Activated CD4-positive, alpha-beta T cell treated with anti-CD3 and anti-CD28 coated beads, Interleukin-2, Interleukin-6, amounts not matched to agents 100 ng/mL and 50 ng/mL, durations not matched to agents 16 hours and 8 hours (primary cell): ENCODE measurements at regions not wholly inside any gene's neighbourhood (a gene's known extent, or its start where the extent isn't known, plus 50 kb on each side); places are given as distances from the start of the nearest gene placed in this dataset.

ENCODE experiments used
- DNase-seq: peaks from one replicate; pipeline ENCODE4 v3.0.0-alpha.2; 2020

DNA sequence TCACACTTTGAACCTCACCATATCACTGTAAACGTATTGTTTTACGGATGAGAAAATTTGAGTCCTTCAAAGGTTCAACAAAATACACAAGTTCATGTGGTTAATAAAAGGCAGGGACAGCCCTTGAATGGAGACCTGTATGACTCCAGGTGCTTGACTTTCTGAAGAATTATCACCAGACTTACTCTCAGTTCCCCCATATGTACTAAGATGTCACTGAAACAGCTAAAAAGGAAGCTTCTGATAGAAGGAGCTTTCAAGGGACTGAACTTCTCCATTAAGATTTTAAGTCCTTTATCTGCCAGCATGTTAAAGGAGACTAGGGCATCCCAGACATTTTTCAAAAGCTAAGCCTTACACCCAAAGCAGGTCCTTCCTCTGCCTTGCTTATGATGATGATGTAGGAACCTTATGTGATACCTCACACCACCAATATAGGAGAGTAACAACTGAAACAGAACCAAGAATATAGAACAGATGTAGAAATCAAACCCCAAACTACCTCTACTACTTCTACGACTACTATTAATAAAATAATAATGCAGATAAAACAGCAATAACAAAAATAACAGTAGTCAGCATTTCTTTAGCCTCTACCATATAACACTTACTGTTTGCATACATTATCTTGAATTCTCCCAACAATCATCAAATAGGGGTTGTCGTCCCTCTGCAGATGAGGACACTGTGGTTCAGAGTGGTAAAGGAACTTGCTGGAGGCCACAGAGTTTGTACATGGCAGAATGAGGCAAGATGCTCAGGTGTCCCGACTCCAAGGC, 273.9 kb downstream of the ELAVL2 start:
- no peak for DNase-seq

DNA sequence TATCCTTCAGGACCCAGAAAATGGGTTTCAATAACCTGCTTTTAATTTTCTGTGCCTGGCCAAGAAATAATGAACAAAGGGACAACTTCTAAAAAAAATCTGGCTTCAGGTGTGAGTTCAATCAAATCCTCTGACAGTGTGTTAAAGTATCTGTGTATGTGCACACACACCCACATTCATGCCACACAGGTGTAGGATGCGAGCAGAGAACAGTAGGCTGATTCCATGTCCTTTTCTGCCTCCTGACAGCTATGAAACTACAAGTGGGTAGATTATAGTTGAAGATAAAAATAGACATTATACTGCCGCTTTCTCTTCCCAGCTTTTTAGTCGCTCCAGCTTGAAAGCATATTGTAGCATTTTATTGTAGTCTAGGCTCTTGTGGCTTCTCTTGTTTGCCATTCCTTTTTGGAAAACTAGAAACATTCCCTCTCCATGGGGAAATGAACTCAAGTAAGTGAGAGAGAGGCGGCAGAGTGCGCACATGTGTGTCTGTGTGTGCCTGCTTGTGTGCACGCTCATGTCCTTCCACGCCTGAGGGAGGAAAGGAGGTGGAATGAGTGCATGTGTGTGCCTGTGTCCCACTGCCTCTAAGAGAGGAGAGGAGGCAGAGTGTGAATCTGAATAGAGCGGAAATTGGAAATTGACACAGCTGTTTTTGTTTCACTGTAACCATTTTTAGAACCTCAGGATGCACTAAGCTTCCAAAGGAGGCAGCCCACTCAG, 273.0 kb downstream of the ELAVL2 start:
- no peak for DNase-seq

DNA sequence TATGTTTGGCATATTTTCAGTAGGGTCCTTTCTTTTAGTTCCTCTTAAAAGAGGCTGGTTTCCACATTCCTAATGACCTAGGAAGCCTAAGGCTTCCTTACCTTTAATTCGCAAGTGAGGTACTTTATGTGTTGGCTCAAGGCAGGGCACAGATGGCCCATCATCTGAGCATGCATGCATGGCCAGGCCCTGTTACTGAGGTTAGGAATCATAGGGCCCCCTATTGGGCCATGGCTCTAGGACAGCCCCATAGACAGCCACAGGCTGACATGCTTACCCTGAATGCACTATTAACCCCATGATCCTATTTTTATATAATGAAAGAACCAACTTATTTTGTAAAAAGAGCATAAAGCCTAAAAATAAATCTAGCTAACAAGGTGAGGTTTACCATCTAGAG, 271.4 kb downstream of the ELAVL2 start:
- no peak for DNase-seq

DNA sequence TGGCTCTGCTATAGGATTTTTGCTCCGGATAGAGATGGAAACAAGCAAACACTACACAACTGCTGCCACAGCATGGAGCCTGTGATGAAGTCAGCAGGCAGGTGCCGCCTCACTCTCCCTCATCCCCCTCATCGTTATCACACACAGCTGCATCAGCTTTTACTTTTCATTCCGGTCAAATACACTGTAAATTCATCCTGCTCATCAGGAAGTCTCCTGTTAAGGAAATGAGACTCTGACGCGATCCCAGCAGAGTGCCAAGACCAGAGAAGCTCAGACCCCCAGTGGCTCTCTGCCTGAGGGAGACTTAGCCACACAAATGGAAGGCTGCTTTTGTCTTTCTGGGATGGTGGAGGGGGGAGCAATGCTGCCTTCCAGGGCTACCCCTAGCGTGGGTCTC, 270.2 kb downstream of the ELAVL2 start:
- DNase-seq = no peak

DNA sequence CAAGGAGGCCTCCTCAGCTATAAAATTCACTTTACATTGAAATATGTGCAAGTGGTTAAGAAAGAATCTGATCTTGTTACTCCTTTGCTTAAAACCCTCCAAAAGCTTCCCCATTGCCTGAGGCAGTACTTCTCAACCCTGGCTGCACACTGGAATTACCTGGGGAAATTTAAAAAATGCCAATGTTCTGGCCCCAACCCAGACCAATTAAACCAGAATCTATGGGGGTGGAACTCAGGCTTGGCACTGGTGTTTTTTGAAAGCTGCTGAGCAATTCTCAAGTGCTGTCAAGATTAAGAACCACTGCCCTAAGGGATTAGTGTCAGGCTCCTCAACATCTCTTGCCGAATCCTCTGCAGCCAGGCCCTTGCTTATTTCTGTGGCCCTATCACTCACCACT, 269.6 kb downstream of the ELAVL2 start:
- no peak for DNase-seq

DNA sequence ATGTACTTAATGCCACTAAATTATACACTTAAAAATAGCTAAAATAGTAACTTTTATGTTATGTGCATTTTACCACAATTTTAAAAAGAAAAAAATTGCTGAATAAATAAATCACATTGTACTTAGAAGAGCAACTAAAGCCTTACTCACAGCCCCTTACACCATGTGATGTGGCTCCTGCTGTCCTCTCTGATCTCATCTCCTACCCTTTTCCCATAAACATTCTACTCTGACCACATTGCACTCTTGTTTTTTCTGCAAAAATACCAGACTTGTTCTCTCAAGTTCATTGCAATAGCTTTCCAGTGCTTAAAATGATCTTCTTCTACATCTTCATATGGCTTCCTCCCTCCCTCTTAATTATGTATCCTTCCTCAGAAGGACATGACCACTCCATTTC, 268.4 kb downstream of the ELAVL2 start:
- DNase-seq = no peak

DNA sequence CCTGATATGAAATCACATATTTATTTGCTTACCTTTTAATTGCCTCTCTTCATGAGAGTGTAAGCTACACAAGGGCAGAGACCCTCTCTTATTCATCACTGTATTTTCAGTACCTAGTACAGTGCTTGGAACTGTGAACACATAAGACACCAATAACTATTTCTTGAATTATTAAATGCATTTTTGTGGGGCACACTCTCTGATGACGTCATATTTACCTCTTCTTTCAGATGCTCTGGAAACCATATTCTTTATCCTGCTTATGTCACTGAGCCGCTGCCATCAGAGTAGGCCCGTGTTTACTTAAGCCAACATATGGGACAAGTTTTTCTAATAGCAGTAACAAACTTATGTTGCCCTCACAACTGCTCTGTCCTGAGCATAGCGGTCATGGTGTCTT, 266.5 kb downstream of the ELAVL2 start:
- DNase-seq = no peak

DNA sequence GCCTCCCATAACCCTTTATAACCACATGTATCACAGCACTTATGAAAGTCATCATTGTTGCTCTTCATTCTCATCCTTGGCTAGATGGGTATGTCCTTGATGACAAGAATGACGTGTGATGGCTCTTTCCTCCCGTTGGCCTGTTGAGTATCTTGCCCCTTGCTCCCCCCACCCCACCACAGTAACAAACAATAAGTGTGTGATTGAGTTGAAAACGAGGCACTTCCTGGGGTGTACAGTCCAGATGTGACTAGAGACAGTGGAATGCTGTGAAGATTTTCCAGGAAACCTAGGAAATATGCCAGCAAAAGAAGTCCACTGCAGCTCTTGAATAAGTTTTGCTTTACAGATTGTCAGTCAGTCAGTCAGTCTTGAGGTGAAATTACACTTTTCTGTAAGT, 262.5 kb downstream of the ELAVL2 start:
- no peak for DNase-seq

DNA sequence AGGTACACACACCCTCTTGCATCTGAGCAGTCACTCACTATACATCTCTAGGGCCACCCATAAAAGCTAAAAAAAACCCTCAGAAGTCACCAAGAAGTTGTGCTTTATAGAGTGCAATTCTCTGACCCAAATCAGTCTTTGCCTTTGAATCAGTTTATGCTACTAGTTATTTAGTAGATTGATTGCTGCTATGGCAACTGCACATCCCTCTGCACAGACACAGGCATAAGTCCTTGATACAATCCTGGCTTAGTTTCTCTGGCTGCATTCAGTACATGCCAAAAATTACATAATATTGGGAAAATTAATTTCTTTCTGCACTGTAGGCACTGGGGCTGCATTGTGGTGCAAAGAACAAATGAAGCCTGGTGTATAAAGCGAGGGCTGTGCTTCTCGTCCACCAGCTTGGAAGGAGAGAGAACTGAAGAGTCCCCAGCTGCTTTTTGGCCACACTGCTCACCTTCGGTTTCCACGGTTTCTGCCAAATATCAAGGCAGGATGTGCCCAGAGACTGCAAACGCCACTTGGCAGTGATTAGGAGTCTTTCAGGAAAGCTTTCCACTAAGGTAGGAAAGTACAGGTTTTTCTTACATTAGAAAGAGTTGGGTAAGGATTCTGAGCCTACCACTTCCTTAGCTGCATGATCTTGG, 258.4 kb downstream of the ELAVL2 start:
- no peak for DNase-seq

DNA sequence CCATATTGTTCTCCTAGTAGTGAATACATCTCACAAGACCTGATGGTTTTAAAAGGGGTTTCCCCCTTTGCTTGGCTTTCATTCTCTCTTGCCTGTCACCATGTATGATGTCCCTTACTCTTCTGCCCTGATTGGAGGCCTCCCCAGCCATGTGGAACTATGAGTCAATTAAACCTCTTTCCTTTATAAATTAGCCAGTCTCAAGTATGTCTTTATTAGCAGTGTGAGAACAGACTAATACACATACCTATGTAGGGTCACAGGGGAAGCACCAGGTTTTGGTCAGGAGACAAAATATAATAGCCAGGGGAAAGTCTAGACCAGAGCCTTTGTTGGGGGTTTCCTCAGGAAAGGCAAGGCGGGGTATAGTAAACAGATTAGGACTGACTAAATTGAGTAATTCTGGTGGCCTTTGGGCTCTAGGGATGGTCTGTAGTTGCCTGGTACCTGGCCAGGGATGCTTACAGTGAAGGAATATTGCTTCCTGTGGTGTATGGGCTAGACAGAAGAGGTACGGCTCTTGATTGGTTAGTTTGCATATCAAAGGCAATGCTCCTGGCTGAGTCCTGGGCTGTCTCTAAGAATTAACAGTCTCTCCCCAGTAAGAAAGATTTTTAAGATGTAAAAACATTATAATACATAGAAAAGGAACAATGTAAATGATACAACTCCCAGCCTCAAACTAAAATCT, 254.5 kb downstream of the ELAVL2 start:
- DNase-seq = no peak

DNA sequence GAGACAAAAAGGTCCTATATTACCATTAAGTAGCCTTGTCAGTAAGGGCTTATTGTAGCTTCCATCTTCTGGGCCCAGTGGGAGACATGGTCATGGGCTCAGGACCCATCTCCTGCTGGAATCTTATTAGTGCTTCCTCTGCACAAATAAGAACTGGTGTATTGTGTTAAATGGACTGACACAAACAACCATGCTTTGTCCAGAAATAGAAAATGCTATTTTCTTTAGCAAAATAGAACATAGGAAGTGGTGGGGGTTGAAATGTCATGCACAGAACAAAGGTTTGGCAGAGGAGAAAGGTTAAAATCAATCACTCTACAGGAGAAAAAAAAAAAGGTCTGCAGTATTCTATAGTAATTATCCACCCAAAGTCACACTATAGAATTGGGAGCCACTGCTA, 252.2 kb downstream of the ELAVL2 start:
- no peak for DNase-seq

DNA sequence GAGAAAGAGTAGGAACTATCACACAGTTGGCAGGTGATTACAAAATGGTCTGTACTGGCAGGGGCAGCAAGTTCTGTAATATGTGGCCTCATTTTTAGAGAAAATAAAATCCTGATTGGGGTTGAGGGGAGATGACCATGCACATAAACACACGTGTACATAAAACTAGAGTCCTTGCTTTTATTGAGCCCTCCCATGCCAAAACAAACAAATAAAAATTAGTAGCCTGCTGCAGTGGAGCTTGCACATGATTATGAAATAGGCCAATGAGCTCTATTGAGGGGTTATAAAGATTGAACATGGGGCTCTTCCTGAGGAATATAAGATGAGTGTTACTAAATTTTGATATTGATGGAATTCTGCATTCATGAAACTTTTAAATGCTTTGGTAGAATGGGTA, 248.4 kb downstream of the ELAVL2 start:
- DNase-seq = no peak

DNA sequence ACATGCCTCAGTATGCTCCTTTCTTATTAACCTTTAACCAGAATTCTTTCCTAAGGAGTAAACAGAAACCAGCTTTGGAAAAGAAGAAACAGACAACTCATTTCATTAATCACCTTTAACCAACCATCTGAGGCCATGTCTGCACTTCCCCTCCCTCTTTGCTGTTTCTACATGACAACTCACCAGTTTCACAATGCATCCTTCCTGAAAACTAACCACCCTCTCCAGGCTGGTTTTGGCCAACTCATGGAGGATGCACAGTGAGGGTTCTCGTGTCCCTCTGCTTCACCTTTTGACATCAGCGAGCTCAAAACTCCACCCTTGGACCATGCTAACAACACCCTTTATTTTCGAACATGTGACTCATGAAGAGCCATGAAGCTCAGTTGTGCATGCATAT, 244.1 kb downstream of the ELAVL2 start:
- DNase-seq = no peak

DNA sequence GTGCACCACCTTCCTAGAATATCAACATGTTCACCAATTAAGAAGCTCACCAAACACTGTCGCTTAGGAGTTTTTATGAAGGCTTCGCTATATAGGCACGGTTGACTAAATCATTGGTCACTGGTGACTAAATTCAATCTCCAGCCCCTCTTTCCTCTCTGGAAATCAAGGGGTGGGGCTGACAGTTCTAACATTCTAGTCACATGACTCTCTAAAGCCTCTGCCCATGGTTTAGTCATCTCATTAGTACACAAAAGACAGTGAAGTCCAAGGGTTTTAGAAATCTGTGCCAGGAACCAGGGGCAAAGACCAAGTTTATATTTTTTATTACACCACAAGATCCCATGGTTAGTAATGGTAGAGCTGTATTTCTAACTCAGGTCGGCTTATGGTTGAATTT, 243.2 kb downstream of the ELAVL2 start:
- no peak for DNase-seq

DNA sequence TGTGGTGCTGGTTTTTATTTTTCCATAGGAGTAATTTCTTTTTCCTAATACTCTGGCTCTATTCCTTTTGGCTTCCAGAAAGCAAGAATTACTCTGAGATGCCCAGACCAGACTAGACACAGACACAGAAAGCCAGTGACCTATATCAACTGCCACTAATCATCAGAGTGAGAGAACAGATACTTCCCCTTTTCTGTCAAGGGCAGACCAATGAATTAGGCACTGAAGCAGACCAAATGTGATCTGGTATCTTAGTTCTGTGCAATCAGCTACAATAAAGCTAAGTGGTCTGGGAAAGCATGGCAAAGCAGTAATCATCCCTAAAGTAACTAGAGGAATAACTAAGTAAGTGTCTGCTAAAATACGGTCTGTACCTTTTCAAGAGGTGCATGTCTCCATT, 239.1 kb downstream of the ELAVL2 start:
- DNase-seq = no peak

DNA sequence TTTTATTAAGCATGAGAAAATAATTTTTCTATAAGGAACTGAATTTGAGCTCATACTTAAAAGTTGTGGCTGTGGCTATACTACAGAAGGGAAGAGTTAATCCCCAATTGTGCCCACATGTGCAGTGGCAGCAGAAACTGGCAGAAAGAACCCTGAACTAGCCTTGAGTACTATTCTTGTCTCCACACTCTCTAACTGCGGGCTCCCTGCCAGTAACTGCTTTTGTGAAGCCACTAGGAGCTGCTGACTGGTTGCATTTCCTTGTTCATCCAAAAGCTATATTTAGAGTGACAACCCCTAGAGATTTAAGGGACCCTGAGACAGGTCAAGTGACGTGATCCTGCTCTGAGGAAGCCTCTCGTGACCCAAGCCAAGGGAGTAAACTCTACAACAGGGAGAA, 238.6 kb downstream of the ELAVL2 start:
- DNase-seq = no peak

DNA sequence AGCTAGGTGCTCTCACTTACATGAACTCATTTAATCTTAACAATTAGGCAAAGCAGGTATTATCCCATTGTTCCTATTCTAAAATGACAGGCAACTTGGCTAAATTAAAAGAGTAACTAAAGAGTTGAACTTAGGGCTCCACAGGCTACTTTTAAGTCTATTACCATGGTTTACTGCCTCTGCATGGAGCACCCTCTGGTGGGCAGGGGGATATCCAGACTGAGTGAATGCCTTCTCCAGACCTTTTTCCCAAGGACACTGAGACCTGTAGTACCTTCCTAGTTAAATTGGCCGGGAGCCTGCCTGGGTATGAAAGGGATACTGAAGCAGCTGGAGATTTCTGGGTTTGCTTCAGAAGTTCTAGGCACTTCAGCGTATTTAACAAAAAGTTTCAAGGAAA, 238.1 kb downstream of the ELAVL2 start:
- DNase-seq = no peak

DNA sequence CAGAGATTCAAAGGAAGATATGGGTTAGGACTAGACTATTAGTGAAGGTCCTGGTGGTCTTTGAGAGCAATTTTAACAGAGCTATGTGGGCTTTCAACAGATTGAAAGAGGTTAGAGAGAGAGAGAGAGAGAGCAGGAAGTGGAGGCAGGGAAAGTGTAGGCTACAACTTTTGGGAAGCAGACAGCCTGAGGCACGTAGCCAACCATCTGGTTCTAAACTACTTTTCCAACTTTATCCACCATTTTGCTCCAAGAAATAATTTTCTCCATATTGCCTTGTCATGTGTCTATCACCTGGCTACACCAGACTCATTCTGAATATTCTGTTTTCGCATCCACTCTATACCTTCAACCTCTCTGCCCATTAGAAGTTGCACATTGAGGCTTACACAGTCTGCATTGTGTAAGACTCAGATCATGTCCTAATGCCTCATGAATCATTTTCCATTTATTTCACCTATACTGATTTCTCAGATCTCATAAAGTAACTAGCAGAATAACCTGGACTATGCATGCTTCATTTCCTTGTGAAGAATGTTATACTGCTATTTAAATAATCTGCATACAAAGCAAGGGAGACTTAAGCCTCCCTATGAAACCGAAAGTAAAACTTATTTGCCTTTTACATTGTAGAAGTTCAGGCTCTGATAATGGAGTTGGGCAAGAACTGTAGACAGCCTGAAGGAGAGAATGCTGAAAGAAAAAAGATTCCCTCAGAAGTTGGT, 235.6 kb downstream of the ELAVL2 start:
- DNase-seq = no peak

DNA sequence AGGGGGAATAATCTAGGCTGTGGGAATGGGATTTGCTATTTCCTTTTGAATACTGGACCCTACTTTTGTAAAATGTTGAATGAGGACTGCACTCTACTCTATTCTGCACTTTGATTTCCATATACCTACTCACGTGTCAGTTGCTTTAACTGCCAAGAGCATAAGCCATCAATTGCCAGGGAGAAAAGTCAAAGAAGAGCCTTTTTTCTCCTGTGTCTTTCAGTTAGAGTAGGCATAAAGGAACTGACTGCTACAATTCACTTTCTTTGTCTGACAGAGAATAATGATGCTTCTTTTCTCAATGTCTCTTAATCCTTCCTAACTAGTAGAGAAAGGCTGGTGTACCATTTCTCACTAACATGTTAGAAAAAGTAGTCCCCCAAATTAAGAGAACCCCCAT, 231.6 kb downstream of the ELAVL2 start:
- no peak for DNase-seq

DNA sequence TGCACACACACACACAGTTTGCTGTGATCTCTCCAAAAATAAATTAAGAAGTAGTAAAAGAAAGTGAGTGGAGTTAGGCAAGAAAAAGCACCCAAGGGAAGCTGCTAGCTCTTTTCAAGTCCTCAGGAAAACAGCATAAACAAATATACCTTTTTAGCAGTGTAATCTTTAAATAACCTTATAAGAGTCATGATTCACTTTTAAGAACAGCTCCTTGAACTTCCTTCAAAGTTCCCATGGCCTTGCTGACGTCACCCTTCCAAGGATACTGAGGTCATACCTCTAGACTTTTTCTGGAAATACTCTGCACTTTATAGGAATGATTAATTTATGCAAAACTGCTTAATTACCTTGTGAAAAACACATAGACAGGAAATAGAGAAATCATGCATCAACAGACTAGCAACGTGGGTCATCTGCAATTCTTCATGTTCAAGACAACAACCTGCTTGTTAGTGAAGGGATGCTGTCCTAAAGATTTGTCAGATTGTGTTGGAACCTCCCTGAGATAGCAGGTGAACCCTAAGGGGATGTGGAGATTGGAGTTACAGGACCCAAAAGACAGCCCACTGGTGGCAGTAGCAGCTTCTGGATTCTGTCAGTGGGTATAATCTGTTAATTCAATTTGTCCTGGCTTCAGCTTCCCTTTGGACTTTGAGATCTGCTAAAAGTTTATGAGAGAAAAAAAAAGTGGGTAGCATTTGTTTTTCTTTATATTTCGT, 229.0 kb downstream of the ELAVL2 start:
- no peak for DNase-seq

DNA sequence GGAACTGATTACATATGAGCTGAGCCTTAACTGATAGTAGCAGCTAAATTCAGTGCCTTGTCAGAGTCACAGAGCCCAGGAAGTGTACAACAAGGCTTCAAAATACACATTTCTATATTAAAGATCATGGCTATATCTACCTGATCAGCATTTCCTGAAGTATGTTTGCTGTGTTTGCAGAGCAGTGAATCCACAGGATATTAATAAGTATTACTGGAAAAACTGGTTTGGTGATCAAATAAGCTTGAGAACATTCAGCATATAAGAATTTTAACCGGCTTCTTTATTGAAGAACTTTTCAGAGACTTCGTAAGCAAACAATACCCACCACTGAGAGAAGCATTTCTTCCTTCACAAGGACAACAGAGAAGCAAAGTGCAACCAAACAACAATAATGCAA, 227.0 kb downstream of the ELAVL2 start:
- no peak for DNase-seq

DNA sequence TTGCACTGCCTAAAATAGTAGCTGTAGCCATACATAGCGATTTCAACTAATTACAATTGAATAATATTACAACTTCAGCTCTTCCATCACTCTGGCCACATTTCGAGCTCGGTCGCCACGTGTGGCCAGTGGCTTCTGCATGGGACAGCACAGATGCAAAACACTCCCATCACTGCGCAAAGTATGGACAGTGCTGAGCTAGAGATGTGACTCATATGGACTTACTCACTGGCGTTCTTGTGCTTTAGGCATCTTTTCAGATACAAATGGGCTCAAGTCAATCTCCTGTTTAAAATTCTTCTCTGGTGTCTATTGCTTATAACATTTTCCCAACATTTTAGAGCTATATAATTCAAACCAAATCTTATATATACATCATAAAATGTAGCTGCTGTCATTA, 222.7 kb downstream of the ELAVL2 start:
- no peak for DNase-seq
